ENCODE measurements at regions not wholly inside any gene's neighbourhood (a gene's known extent, or its start where the extent isn't known, plus 50 kb on each side); places are given as distances from the start of the nearest gene placed in this dataset.

DNA sequence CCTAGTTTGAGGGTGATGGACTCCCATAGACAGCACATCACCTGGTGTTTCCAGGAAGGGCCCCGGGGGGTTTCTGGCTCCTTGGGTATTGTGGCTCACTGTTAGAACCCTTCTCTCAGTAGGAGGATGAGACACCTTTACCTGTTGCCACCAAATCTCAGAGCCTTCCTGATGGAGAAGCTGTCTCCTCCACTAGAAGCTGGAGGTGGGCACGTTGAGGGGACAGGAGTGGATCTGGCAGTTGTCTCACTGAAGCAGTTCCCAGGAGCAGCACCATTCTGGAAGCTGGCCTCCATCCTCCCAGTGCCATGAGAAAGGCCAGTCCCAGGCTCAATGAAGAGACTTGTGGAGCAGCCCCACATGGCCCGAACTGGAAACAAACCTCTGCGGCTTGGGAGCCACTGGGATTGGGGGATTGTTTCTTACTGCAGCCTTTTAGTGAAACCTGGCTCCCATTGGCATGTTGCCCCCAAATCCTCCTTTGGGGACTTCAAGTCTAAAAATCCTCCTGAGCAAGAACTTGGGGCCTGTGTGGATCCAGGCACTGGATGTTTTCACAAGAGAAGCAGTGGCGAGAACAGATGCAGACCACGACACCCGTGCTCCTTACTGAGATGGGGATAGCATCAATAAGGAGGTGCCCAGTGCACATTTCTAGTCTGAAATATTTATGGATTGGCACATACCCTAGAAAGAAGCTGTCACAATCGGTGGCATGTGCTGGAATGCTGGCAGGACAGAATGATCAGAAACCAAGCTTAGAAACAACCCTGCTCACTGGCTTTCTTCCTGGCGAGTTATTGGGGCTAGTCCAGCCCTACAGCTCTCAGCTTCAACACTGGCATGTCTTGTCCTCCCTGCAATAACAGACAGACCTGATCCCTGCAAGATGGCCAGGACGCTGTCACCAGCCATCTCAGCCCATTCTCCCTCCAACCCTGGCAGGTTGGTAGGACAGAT lies 223.7 kb upstream of the AJAP1 start:
- no peak for DNase-seq
- no peaks in the 10 kb centered on the region for H3K4me1 ChIP-seq
- H3K27me3 ChIP-seq = peaks cover 4% of the 10 kb centered on the region; the same call in 1 of the 2 replicates
- H3K36me3 ChIP-seq = no peaks in the 10 kb centered on the region
- no peaks in the 10 kb centered on the region for H3K9me3 ChIP-seq (replicated peaks)
- no peak overlapping the region for H3K27ac ChIP-seq
- no peak overlapping the region for H3K4me3 ChIP-seq

- H3K4me3 ChIP-seq = no peak overlapping the region
- H3K27ac ChIP-seq = no peak overlapping the region
- H3K27me3 ChIP-seq = peaks cover 4% of the 10 kb centered on the region; the same call in 1 of the 2 replicates
- H3K4me1 ChIP-seq = no peaks in the 10 kb centered on the region
- DNase-seq = no peak
- no peaks in the 10 kb centered on the region for H3K9me3 ChIP-seq (replicated peaks)
- H3K36me3 ChIP-seq = no peaks in the 10 kb centered on the region
Observed at GRCh38 chr1:4431491-4431890, 222.9 kb upstream of the AJAP1 start.

- Histone ChIP-seq H3K9me3 (replicated peaks) (no peaks in the 10 kb centered on the region), H3K4me3 (no peak overlapping the region), H3K4me1 (no peaks in the 10 kb centered on the region), H3K36me3 (no peaks in the 10 kb centered on the region), H3K27me3 (peaks cover 4% of the 10 kb centered on the region; the same call in 1 of the 2 replicates), H3K27ac (no peak overlapping the region)
- no peak for DNase-seq
Observed at GRCh38 chr1:4433075-4433474, 221.3 kb upstream of the AJAP1 start.

GRCh38 chr1:4444086-4444485 lies 210.3 kb upstream of the AJAP1 start:
- Histone ChIP-seq H3K36me3 (no peaks in the 10 kb centered on the region), H3K27me3 (peaks cover 48% of the 10 kb centered on the region), H3K27ac (no peak overlapping the region), H3K9me3 (replicated peaks) (no peaks in the 10 kb centered on the region), H3K4me1 (no peaks in the 10 kb centered on the region), H3K4me3 (no peak overlapping the region)
- DNase-seq = no peak

- Histone ChIP-seq H3K9me3 (replicated peaks) (no peaks in the 10 kb centered on the region), H3K27me3 (peaks cover 39% of the 10 kb centered on the region), H3K4me1 (no peaks in the 10 kb centered on the region), H3K36me3 (no peaks in the 10 kb centered on the region), H3K4me3 (no peak overlapping the region), H3K27ac (no peak overlapping the region)
- no peak for DNase-seq
Observed at GRCh38 chr1:4447778-4448420, 206.5 kb upstream of the AJAP1 start.

DNA sequence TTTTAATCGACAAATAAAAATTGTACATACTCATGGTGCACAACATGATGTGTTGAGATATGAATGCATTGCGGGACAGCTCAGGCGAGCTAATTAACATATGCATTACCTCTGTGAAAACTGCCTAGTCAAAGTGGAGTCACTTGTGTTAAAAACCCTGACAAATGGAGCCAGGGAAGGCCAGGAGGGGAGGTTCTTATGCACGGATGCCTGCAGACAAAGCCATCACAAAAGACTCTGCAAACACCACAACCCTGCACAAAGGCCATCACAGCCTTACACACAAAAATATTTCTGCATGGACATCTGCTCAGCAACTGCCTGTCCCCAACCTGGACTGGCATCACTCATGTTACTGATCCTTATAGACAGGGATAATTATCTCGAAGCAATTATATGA lies 204.4 kb upstream of the AJAP1 start:
- H3K4me1 ChIP-seq = no peaks in the 10 kb centered on the region
- no peak for DNase-seq
- peaks cover 31% of the 10 kb centered on the region for H3K27me3 ChIP-seq
- H3K9me3 ChIP-seq (replicated peaks) = no peaks in the 10 kb centered on the region
- H3K27ac ChIP-seq = no peak overlapping the region
- no peak overlapping the region for H3K4me3 ChIP-seq
- H3K36me3 ChIP-seq = no peaks in the 10 kb centered on the region

- no peaks in the 10 kb centered on the region for H3K36me3 ChIP-seq
- DNase-seq = no peak
- H3K9me3 ChIP-seq (replicated peaks) = no peaks in the 10 kb centered on the region
- no peaks in the 10 kb centered on the region for H3K4me1 ChIP-seq
- peaks cover 14% of the 10 kb centered on the region for H3K27me3 ChIP-seq
- H3K27ac ChIP-seq = no peak overlapping the region
- no peak overlapping the region for H3K4me3 ChIP-seq
Observed at GRCh38 chr1:4452701-4453100, 201.7 kb upstream of the AJAP1 start.

DNA sequence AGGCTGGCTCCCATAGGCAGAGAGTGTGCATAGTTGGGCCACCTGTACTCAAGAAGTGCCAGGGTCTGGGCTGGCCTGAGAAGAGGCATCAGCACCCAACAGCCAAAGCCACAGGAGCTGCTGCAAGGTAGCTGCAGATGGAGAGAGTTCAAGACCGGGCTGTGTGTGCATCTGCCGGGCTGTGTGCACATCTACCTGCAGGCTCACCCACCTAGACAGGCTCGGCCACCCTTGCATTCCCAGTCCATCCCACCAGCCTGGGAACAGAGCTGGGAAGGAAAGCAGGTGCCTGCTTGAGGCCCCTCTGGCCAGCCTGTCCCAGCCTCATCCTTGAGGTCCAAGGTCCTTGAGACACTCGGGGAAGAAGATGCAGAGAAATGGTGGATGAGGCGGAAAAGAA lies 194.4 kb upstream of the AJAP1 start:
- Histone ChIP-seq H3K9me3 (replicated peaks) (no peaks in the 10 kb centered on the region), H3K4me3 (no peak overlapping the region), H3K27me3 (peaks cover 18% of the 10 kb centered on the region; the same call in 1 of the 2 replicates), H3K27ac (no peak overlapping the region), H3K36me3 (no peaks in the 10 kb centered on the region), H3K4me1 (no peaks in the 10 kb centered on the region)
- DNase-seq = no peak

GRCh38 chr1:4460651-4461050 lies 193.8 kb upstream of the AJAP1 start:
- Histone ChIP-seq H3K4me3 (no peak overlapping the region), H3K9me3 (replicated peaks) (no peaks in the 10 kb centered on the region), H3K36me3 (no peaks in the 10 kb centered on the region), H3K27me3 (peaks cover 18% of the 10 kb centered on the region; the same call in 1 of the 2 replicates), H3K4me1 (no peaks in the 10 kb centered on the region), H3K27ac (no peak overlapping the region)
- no peak for DNase-seq

GRCh38 chr1:4461726-4462290 lies 192.6 kb upstream of the AJAP1 start:
- Histone ChIP-seq H3K27ac (no peak overlapping the region), H3K9me3 (replicated peaks) (no peaks in the 10 kb centered on the region), H3K27me3 (peaks cover 14% of the 10 kb centered on the region; the same call in 1 of the 2 replicates), H3K4me1 (no peaks in the 10 kb centered on the region), H3K4me3 (no peak overlapping the region), H3K36me3 (no peaks in the 10 kb centered on the region)
- no peak for DNase-seq

DNA sequence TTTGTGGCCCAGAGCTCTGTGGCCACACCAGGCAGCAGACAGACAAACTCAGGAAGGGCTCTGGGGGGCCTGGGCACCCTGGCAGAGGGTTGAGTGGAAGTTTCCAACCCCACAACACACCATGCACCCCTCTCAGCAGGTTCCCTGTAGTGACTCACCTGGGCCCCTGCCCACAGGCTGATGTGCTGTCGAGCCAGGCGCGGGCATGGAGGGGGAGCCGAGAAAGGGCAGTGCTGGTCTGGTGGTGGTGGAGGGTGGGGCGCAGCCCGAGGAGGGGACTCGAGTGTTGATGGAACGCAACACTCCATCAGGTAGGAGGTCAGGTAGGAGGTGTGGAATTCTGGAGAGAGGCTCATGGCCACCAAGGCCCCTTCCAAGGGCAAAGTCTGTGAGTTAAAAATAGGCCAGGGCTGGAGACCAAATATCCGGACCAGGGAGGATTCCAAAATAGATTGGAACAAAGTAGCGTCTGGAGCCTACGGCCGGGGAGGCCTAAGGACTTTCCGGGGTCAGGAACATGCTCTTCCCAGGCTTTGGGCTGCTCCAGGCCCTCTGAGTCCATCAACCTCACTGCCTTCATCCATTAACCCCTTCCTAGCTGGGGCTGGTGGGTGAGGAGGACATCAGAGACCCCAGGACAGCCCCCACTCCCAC lies 191.5 kb upstream of the AJAP1 start:
- DNase-seq = no peak
- no peaks in the 10 kb centered on the region for H3K36me3 ChIP-seq
- no peak overlapping the region for H3K4me3 ChIP-seq
- H3K9me3 ChIP-seq (replicated peaks) = no peaks in the 10 kb centered on the region
- no peak overlapping the region for H3K27ac ChIP-seq
- peaks cover 15% of the 10 kb centered on the region; the same call in 1 of the 2 replicates for H3K27me3 ChIP-seq
- no peaks in the 10 kb centered on the region for H3K4me1 ChIP-seq

DNA sequence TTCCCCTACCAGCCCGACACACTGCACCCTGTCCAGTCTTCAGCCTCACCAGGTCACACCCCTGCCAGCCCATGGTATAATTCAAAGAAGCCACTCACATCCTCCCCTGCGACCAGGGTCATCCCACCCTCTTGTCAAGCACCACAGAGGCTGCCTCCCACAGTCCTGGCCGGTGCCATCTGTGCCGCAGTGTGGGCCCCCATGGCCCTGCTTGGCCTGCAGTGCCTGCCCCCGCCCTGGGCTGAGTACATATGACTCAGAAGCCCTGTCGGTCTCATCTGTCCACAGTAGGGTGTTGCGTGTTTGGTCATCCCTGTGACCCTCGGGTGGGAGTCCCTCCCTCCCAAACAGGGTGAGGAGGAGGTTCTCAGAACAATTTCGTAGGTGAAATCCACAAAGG lies 190.8 kb upstream of the AJAP1 start:
- Histone ChIP-seq H3K36me3 (no peaks in the 10 kb centered on the region), H3K27me3 (peaks cover 17% of the 10 kb centered on the region; the same call in 1 of the 2 replicates), H3K27ac (no peak overlapping the region), H3K9me3 (replicated peaks) (no peaks in the 10 kb centered on the region), H3K4me3 (no peak overlapping the region), H3K4me1 (no peaks in the 10 kb centered on the region)
- no peak for DNase-seq

GRCh38 chr1:4464478-4464877 lies 189.9 kb upstream of the AJAP1 start:
- H3K9me3 ChIP-seq (replicated peaks) = no peaks in the 10 kb centered on the region
- H3K36me3 ChIP-seq = no peaks in the 10 kb centered on the region
- H3K4me3 ChIP-seq = no peak overlapping the region
- no peaks in the 10 kb centered on the region for H3K4me1 ChIP-seq
- DNase-seq = no peak
- H3K27me3 ChIP-seq = peaks cover 17% of the 10 kb centered on the region; the same call in 1 of the 2 replicates
- no peak overlapping the region for H3K27ac ChIP-seq

DNA sequence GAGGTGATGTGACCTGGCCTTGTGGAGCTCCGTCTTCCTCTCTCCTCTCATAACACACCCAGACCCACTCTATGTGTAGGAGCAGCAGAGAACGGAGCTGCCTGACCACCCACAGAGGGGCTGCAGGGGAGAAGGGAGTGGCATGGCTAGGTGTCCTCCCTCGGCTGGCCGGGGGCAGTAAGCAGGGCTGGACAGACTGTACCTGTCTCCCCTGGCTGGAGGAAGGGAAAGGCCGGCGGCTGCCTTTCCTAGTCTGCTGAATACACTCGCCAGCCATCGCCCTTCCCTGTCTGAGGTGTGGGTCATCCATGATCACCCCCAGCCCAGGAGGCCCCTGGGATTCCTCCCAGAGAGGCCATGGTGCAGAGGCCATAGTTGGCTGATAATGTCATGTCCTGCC lies 187.2 kb upstream of the AJAP1 start:
- Histone ChIP-seq H3K4me1 (no peaks in the 10 kb centered on the region), H3K27ac (no peak overlapping the region), H3K9me3 (replicated peaks) (no peaks in the 10 kb centered on the region), H3K36me3 (no peaks in the 10 kb centered on the region), H3K27me3 (peaks cover 3% of the 10 kb centered on the region; the same call in 1 of the 2 replicates), H3K4me3 (no peak overlapping the region)
- no peak for DNase-seq

GRCh38 chr1:4468386-4468785 lies 186.0 kb upstream of the AJAP1 start:
- Histone ChIP-seq H3K27me3 (peaks cover 3% of the 10 kb centered on the region; the same call in 1 of the 2 replicates), H3K27ac (no peak overlapping the region), H3K4me1 (no peaks in the 10 kb centered on the region), H3K9me3 (replicated peaks) (no peaks in the 10 kb centered on the region), H3K4me3 (no peak overlapping the region), H3K36me3 (no peaks in the 10 kb centered on the region)
- DNase-seq = no peak

All from SJCRH30 (cell line).